B cell (primary cell): ENCODE measurements at regions not wholly inside any gene's neighbourhood (a gene's known extent, or its start where the extent isn't known, plus 50 kb on each side); places are given as distances from the start of the nearest gene placed in this dataset.
"Not testable (repeated sequence)": the region's sequence is repeated elsewhere in the genome, so short reads cannot be mapped to it uniquely, and the experiment has no call there.

Source experiments
- ATAC-seq: fragments of 200-7000 bp; cut with Tn5 transposase; one replicate; pipeline ENCODE4 v1.10.0; 2021; ENCODE audit warnings: low read depth, mild to moderate bottlenecking, moderate number of reproducible peaks, moderate library complexity
- CTCF ChIA-PET: fragments of 350-600 bp; sonication (Branson Sonifier 250); formaldehyde crosslinking; loops from one replicate; lab custom pipeline; 2021; ENCODE audit warnings: antibody characterized with exemption, inconsistent platforms; lab: Charles Lee
- POLR2A ChIA-PET: fragments of 350-600 bp; sonication (Branson Sonifier 250); formaldehyde crosslinking; loops from one replicate; lab custom pipeline; 2021; ENCODE audit warnings: antibody characterized with exemption; lab: Charles Lee
- DNase-seq: peaks from one replicate; pipeline ENCODE4 v3.0.0; 2013
- H2AFZ ChIP-seq: 2 replicates; pipeline ENCODE4 v1.6.1; 2012; ENCODE audit warnings: mild to moderate bottlenecking, low read depth, low read length; ENCODE audit not compliant: insufficient read depth, poor library complexity, severe bottlenecking
- H3K27ac ChIP-seq, 2 donors: 1 replicate in 1 of 2; 2 replicates in 1 of 2; pipeline ENCODE4 v1.5.1; 2012 to 2013; ENCODE audit warnings: low read length in 2 of 2, mild to moderate bottlenecking in 2 of 2, moderate library complexity in 1 of 2
- H3K27me3 ChIP-seq, 4 experiments: fragments of 200-600 bp in 1 of 4; sonication (generic) in 1 of 4; replicated peaks in 1 of 4; 1 replicate in 2 of 4; 2 replicates in 2 of 4; pipeline versions ENCODE4 v1.6.1 to v1.7.0; 2013 to 2016; ENCODE audit warnings: low read length in 3 of 4, mild to moderate bottlenecking in 2 of 4, mixed read lengths in 1 of 4, moderate library complexity in 1 of 4; ENCODE audit not compliant: insufficient read depth in 4 of 4, control insufficient read depth in 3 of 4; ENCODE audit errors: control extremely low read depth in 1 of 4
- H3K36me3 ChIP-seq, 2 experiments: replicated peaks in 1 of 2; 1 replicate in 1 of 2; 2 replicates in 1 of 2; pipeline versions ENCODE4 v1.6.1 to v1.7.1; 2013; ENCODE audit warnings: low read length in 1 of 2; ENCODE audit not compliant: insufficient read depth in 2 of 2, control insufficient read depth in 1 of 2; ENCODE audit errors: control extremely low read depth in 1 of 2, extremely low read depth in 1 of 2
- H3K4me1 ChIP-seq, 2 donors: fragments of 200-600 bp in 1 of 2; sonication (generic) in 1 of 2; 1 replicate in 1 of 2; 2 replicates in 1 of 2; pipeline versions ENCODE4 v1.5.1 to v1.6.1; 2013 to 2017; ENCODE audit warnings: low read length in 2 of 2; ENCODE audit not compliant: control insufficient read depth in 2 of 2, insufficient read depth in 2 of 2
- H3K4me2 ChIP-seq: replicated peaks from 2 replicates; pipeline ENCODE3; 2012; ENCODE audit warnings: mild to moderate bottlenecking, low read depth, low read length; ENCODE audit not compliant: poor library complexity, severe bottlenecking
- H3K4me3 ChIP-seq, 5 experiments: fragments of 200-600 bp in 1 of 5; sonication (generic) in 1 of 5; 1 replicate in 3 of 5; 2 replicates in 2 of 5; pipeline versions ENCODE4 v1.5.1 to v1.7.0; 2011 to 2016; ENCODE audit warnings: low read length in 4 of 5, mild to moderate bottlenecking in 4 of 5, low read depth in 2 of 5, control low read depth in 1 of 5, moderate library complexity in 1 of 5; ENCODE audit not compliant: insufficient read depth in 1 of 5; ENCODE audit errors: control extremely low read depth in 1 of 5, extremely low read depth in 1 of 5
- H3K79me2 ChIP-seq: fragments of 200-600 bp; sonication (generic); one replicate; pipeline ENCODE4 v1.6.0; 2016; ENCODE audit warnings: low read length; ENCODE audit not compliant: control insufficient read depth, insufficient read depth
- H3K9ac ChIP-seq: fragments of 200-600 bp; sonication (generic); 2 replicates; pipeline ENCODE4 v1.6.1; 2017; ENCODE audit warnings: mild to moderate bottlenecking, low read length, moderate library complexity
- H3K9me3 ChIP-seq, 3 donors: one replicate each; pipeline versions ENCODE4 v1.6.1 to v1.7.1; 2013; ENCODE audit warnings: low read length in 2 of 3; ENCODE audit not compliant: control insufficient read depth in 2 of 3, insufficient read depth in 1 of 3; ENCODE audit errors: control extremely low read depth in 1 of 3
- H4K20me1 ChIP-seq: 2 replicates; pipeline ENCODE4 v1.6.0; 2012; ENCODE audit warnings: mild to moderate bottlenecking, low read length; ENCODE audit not compliant: insufficient read depth, control insufficient read depth, poor library complexity, severe bottlenecking
- H3K27ac Mint-ChIP-seq: one replicate; pipeline ENCODE4 v1.8.0; 2021; ENCODE audit warnings: mixed read lengths
- H3K27me3 Mint-ChIP-seq: one replicate; pipeline ENCODE4 v1.8.0; 2021; ENCODE audit warnings: mixed read lengths
- H3K4me1 Mint-ChIP-seq: one replicate; pipeline ENCODE4 v1.8.0; 2021; ENCODE audit warnings: mixed read lengths
- H3K4me3 Mint-ChIP-seq: one replicate; pipeline ENCODE4 v1.8.0; 2021; ENCODE audit warnings: mixed read lengths
- H3K9me3 Mint-ChIP-seq: one replicate; pipeline ENCODE4 v1.8.0; 2022; ENCODE audit warnings: mixed read lengths; ENCODE audit not compliant: insufficient read depth
- EZH2 ChIP-seq: IDR thresholded peaks from 2 replicates; pipeline ENCODE4 v1.6.1; 2012; ENCODE audit warnings: borderline replicate concordance, low read depth, mild to moderate bottlenecking, moderate library complexity, low read length; ENCODE audit not compliant: insufficient read depth, poor library complexity, severe bottlenecking
- WGBS: methylation state at CpG from one replicate; pipeline ENCODE4 v1.1.5; 2013; ENCODE audit warnings: missing lambda C conversion rate; ENCODE audit not compliant: insufficient coverage; 5-methylcytosine and 5-hydroxymethylcytosine counted together
- intact Hi-C: fragments of 100-400 bp; cut with micrococcal nuclease; formaldehyde crosslinking; loops from one replicate; pipeline ENCODE4 v1.10.0; 2022
- TF ChIP-seq, protein P1 (sequence below): fragments of 200-600 bp; IDR thresholded peaks from one replicate; pipeline ENCODE4 v1.8.0; 2022; ENCODE audit warnings: antibody characterized with exemption, mild to moderate bottlenecking

DNA sequence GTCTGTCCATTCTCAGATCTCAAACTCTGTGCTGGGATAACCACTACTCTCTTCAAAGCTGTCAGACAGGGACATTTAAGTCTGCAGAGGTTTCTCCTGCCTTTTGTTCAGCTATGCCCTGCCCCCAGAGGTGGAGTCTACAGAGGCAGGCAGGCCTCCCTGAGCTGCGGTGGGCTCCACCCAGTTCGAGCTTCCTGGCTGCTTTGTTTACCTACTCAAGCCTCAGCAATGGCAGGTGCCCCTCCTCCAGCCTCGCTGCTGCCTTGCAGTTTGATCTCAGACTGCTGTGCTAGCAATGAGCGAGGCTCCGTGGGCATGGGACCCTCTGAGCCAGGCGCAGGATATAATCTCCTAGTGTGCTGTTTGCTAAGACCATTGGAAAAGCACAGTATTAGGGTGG, 53.1 kb upstream of the HUNK start:
- POLR2A ChIA-PET, CTCF ChIA-PET, H3K36me3 ChIP-seq, H3K27me3 ChIP-seq, H3K4me2 ChIP-seq, H3K9me3 Mint-ChIP-seq, H4K20me1 ChIP-seq, H3K27ac Mint-ChIP-seq, H3K79me2 ChIP-seq, H3K4me1 Mint-ChIP-seq, H3K4me1 ChIP-seq, H3K4me3 Mint-ChIP-seq, H3K27ac ChIP-seq, H3K9me3 ChIP-seq, H3K9ac ChIP-seq, H2AFZ ChIP-seq, H3K4me3 ChIP-seq, ATAC-seq, intact Hi-C loops, DNase-seq: not testable (repeated sequence)
- 82% methylated on average over 2 of the region's 6 CpGs for WGBS
- peaks cover 29% of the 10 kb centered on the region for H3K27me3 Mint-ChIP-seq

GRCh38 chr21:31814356-31814755, 58.5 kb upstream of the HUNK start:
- WGBS = no CpG with 5 or more reads among the region's 3 CpGs
- H3K27ac ChIP-seq, H2AFZ ChIP-seq, H3K27ac Mint-ChIP-seq, H3K27me3 ChIP-seq, intact Hi-C loops, H4K20me1 ChIP-seq, POLR2A ChIA-PET, H3K9ac ChIP-seq, H3K4me3 Mint-ChIP-seq, H3K79me2 ChIP-seq, DNase-seq, H3K4me1 ChIP-seq, H3K4me3 ChIP-seq, H3K9me3 Mint-ChIP-seq, H3K9me3 ChIP-seq, H3K4me1 Mint-ChIP-seq, CTCF ChIA-PET, H3K36me3 ChIP-seq, H3K4me2 ChIP-seq, ATAC-seq: not testable (repeated sequence)
- peaks cover 18% of the 10 kb centered on the region for H3K27me3 Mint-ChIP-seq

GRCh38 chr21:31813862-31814261, 59.0 kb upstream of the HUNK start:
- DNase-seq (no peak), ATAC-seq (no peak)
- Mint-ChIP-seq H3K27me3 (peaks cover 17% of the 10 kb centered on the region), H3K4me1 (no peaks in the 10 kb centered on the region), H3K9me3 (peaks cover 4% of the 10 kb centered on the region), H3K27ac (no peak overlapping the region), H3K4me3 (no peak overlapping the region)
- intact Hi-C loops = no loop called here
- H4K20me1 ChIP-seq = no peaks in the 10 kb centered on the region
- H3K79me2 ChIP-seq = no peaks in the 10 kb centered on the region
- H3K4me2 ChIP-seq = no peak overlapping the region
- TF ChIP-seq EZH2 = no peak
- TF ChIP-seq, protein P1, sequence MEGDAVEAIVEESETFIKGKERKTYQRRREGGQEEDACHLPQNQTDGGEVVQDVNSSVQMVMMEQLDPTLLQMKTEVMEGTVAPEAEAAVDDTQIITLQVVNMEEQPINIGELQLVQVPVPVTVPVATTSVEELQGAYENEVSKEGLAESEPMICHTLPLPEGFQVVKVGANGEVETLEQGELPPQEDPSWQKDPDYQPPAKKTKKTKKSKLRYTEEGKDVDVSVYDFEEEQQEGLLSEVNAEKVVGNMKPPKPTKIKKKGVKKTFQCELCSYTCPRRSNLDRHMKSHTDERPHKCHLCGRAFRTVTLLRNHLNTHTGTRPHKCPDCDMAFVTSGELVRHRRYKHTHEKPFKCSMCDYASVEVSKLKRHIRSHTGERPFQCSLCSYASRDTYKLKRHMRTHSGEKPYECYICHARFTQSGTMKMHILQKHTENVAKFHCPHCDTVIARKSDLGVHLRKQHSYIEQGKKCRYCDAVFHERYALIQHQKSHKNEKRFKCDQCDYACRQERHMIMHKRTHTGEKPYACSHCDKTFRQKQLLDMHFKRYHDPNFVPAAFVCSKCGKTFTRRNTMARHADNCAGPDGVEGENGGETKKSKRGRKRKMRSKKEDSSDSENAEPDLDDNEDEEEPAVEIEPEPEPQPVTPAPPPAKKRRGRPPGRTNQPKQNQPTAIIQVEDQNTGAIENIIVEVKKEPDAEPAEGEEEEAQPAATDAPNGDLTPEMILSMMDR = no peak
- H3K9ac ChIP-seq = no peak overlapping the region
- no peak overlapping the region for H3K4me3 ChIP-seq
- no peaks in the 10 kb centered on the region for H3K27me3 ChIP-seq
- no peaks in the 10 kb centered on the region for H3K4me1 ChIP-seq
- H3K9me3 ChIP-seq = peaks cover 0 to 5% (median 2%) of the 10 kb centered on the region in 3 donors
- H3K36me3 ChIP-seq = no peaks in the 10 kb centered on the region
- H3K27ac ChIP-seq = no peak overlapping the region
- H2AFZ ChIP-seq = no peak overlapping the region
- ChIA-PET POLR2A (no interaction called here), CTCF (no interaction called here)
- no CpG with 5 or more reads among the region's 1 CpG for WGBS
